Esophagus muscularis mucosa (tissue), 4 donors: ENCODE measurements at regions not wholly inside any gene's neighbourhood (a gene's known extent, or its start where the extent isn't known, plus 50 kb on each side); places are given as distances from the start of the nearest gene placed in this dataset.

Experiments used
- CTCF ChIP-seq, 3 experiments: fragments of 200-600 bp in 2 of 3; fragments of 450-650 bp in 1 of 3; sonication (generic) in 2 of 3; IDR thresholded peaks; one replicate each; pipeline ENCODE4 v1.5.1; 2017 to 2019; ENCODE audit warnings: antibody characterized with exemption in 3 of 3, mild to moderate bottlenecking in 2 of 3, moderate library complexity in 1 of 3
- EP300 ChIP-seq: sonication (generic); formaldehyde crosslinking; IDR thresholded peaks from one replicate; pipeline ENCODE4 v1.6.1; 2017; ENCODE audit warnings: antibody characterized with exemption
- POLR2A ChIP-seq: fragments of 450-650 bp; IDR thresholded peaks from one replicate; pipeline ENCODE4 v1.6.1; 2017; ENCODE audit warnings: antibody characterized with exemption, moderate library complexity, mild to moderate bottlenecking, low read depth
- POLR2AphosphoS5 ChIP-seq, 2 donors: sonication (generic); formaldehyde crosslinking; IDR thresholded peaks; one replicate each; pipeline ENCODE4 v1.6.1; 2017; ENCODE audit warnings: antibody characterized with exemption in 2 of 2

- no peak for TF ChIP-seq CTCF (IDR thresholded peaks at IDR 0.05)
- TF ChIP-seq POLR2AphosphoS5 (IDR thresholded peaks at IDR 0.05), result no peak
- no peak for TF ChIP-seq POLR2A
- no peak for TF ChIP-seq EP300
Measured at GRCh38 chr2:81714817-81715216, 1410.3 kb upstream of the LRRTM1 start.
